ENCODE measurements at regions not wholly inside any gene's neighbourhood (a gene's known extent, or its start where the extent isn't known, plus 50 kb on each side); places are given as distances from the start of the nearest gene placed in this dataset.

- Histone ChIP-seq H3K9me1 (replicated peaks; ENCODE audit: control insufficient read depth, extremely low read depth, insufficient read depth, low read length) (no peaks in the 10 kb centered on the region), H3K27ac (ENCODE audit: insufficient read depth, low read depth, low read length) (no peak overlapping the region), H3K27me3 (ENCODE audit: control insufficient read depth in 2 of 2, insufficient read depth in 2 of 2, low read length in 2 of 2) (no peaks in the 10 kb centered on the region), H3K4me1 (ENCODE audit: control insufficient read depth, extremely low read depth, insufficient read depth, low read length) (no peaks in the 10 kb centered on the region), H4K20me1 (replicated peaks; ENCODE audit: control insufficient read depth, extremely low read depth, insufficient read depth, low read length) (no peaks in the 10 kb centered on the region), H3K4me2 (ENCODE audit: insufficient read depth, low read length) (no peak overlapping the region), H3K4me3 (replicated peaks in 1 of 3; ENCODE audit: insufficient read depth in 1 of 3, low read depth in 1 of 3, low read length in 3 of 3) (no peak overlapping the region), H3K36me3 (ENCODE audit: control insufficient read depth in 2 of 2, extremely low read depth in 1 of 2, insufficient read depth in 2 of 2, low read length in 2 of 2) (no peaks in the 10 kb centered on the region), H3K9ac (replicated peaks; ENCODE audit: extremely low read depth, insufficient read depth, low read length) (no peak overlapping the region), H3K79me2 (ENCODE audit: control insufficient read depth, insufficient read depth, low read length) (no peaks in the 10 kb centered on the region), H3K9me3 (replicated peaks; ENCODE audit: control insufficient read depth, insufficient read depth, low read length) (no peaks in the 10 kb centered on the region), H2AFZ (ENCODE audit: low read depth, low read length) (no peak overlapping the region)
- FAIRE-seq (no peak), DNase-seq (ENCODE audit: low read depth, low spot score) (no peak)
- CTCF ChIA-PET: no interaction called here
- POLR2A ChIA-PET: no interaction called here
- BruUV-seq (replicated peaks): no TSS peak
- TF ChIP-seq JUN (IDR thresholded peaks at IDR 0.05; ENCODE audit: borderline replicate concordance, insufficient read depth, insufficient read length, low read depth) (no peak), GATA2 (IDR thresholded peaks at IDR 0.05; ENCODE audit: insufficient read depth, insufficient read length, low read depth, low read length) (no peak), POLR2AphosphoS5 (IDR thresholded peaks at IDR 0.05; ENCODE audit: insufficient read depth, low read depth, low read length) (no peak), POLR2A (IDR thresholded peaks at IDR 0.05; ENCODE audit: low read depth, low read length) (no peak), EZH2 (IDR thresholded peaks at IDR 0.05; ENCODE audit: borderline replicate concordance, low read depth, low read length, severe bottlenecking) (no peak), MYC (IDR thresholded peaks at IDR 0.05; ENCODE audit: low read depth, low read length) (no peak), FOS (IDR thresholded peaks at IDR 0.05; ENCODE audit: borderline replicate concordance, insufficient read depth, low read length) (no peak), CTCF (IDR thresholded peaks at IDR 0.05; ENCODE audit: extremely low read depth in 1 of 2, insufficient read depth in 1 of 2, low read depth in 1 of 2, low read length in 2 of 2) (no peak)
- TF ChIP-seq, protein P1, sequence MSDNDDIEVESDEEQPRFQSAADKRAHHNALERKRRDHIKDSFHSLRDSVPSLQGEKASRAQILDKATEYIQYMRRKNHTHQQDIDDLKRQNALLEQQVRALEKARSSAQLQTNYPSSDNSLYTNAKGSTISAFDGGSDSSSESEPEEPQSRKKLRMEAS (IDR thresholded peaks at IDR 0.05; ENCODE audit: insufficient read depth, insufficient read length): no peak
- intact Hi-C loops (cut with micrococcal nuclease) (no loop called here), dilution Hi-C loops (cut with MboI; ENCODE audit: extremely low pct_ligation_motif_present, low sequenced_read_pairs) (no loop called here)
Observed at GRCh38 chrX:145178268-145178667, 69.0 kb upstream of the SPANXN1 start.

All from endothelial cell of umbilical vein (primary cell).